CD14-positive monocyte (primary cell): ENCODE measurements at regions not wholly inside any gene's neighbourhood (a gene's known extent, or its start where the extent isn't known, plus 50 kb on each side); places are given as distances from the start of the nearest gene placed in this dataset.

Experiments used
- DNase-seq, 3 donors: peaks; one replicate each; pipeline ENCODE4 v3.0.0-alpha.2; 2011 to 2022
- H2AFZ ChIP-seq: 2 replicates; pipeline ENCODE4 v1.6.0; 2012; ENCODE audit warnings: mild to moderate bottlenecking, low read depth, low read length, inconsistent platforms; ENCODE audit not compliant: insufficient read depth, poor library complexity, severe bottlenecking
- H3K27ac ChIP-seq, 2 donors: 1 replicate in 1 of 2; 2 replicates in 1 of 2; pipeline ENCODE4 v1.5.1; 2012 to 2013; ENCODE audit warnings: low read length in 2 of 2, control low read depth in 1 of 2, inconsistent platforms in 1 of 2, low read depth in 1 of 2, mild to moderate bottlenecking in 1 of 2
- H3K27me3 ChIP-seq, 2 donors: one replicate each; pipeline versions ENCODE4 v1.6.0 to v1.6.1; 2011 to 2013; ENCODE audit warnings: low read length in 2 of 2; ENCODE audit not compliant: control insufficient read depth in 2 of 2, insufficient read depth in 2 of 2
- H3K36me3 ChIP-seq, 2 donors: replicated peaks in 1 of 2; 1 replicate in 1 of 2; 2 replicates in 1 of 2; pipeline versions ENCODE4 v1.5.1 to v1.6.1; 2012 to 2013; ENCODE audit warnings: low read length in 2 of 2, control low read depth in 1 of 2, inconsistent platforms in 1 of 2, mild to moderate bottlenecking in 1 of 2; ENCODE audit not compliant: insufficient read depth in 2 of 2, control insufficient read depth in 1 of 2
- H3K4me1 ChIP-seq, 2 donors: 1 replicate in 1 of 2; 2 replicates in 1 of 2; pipeline versions ENCODE4 v1.5.1 to v1.6.1; 2012 to 2013; ENCODE audit warnings: low read length in 2 of 2, control low read depth in 1 of 2, inconsistent platforms in 1 of 2, mild to moderate bottlenecking in 1 of 2, moderate library complexity in 1 of 2; ENCODE audit not compliant: insufficient read depth in 2 of 2, control insufficient read depth in 1 of 2
- H3K4me2 ChIP-seq: replicated peaks from 2 replicates; pipeline ENCODE3; 2012; ENCODE audit warnings: low read length, moderate library complexity, mild to moderate bottlenecking; ENCODE audit not compliant: poor library complexity, severe bottlenecking; ENCODE audit errors: extremely low read depth
- H3K4me3 ChIP-seq, 3 experiments: fragments of 200-600 bp in 1 of 3; sonication (generic) in 1 of 3; replicated peaks in 1 of 3; 1 replicate in 2 of 3; 2 replicates in 1 of 3; pipeline ENCODE4 v1.5.1; 2011 to 2013; ENCODE audit warnings: low read length in 3 of 3, mild to moderate bottlenecking in 3 of 3, control low read depth in 2 of 3, low read depth in 2 of 3, inconsistent platforms in 1 of 3, moderate library complexity in 1 of 3
- H3K79me2 ChIP-seq: 2 replicates; pipeline ENCODE4 v1.6.0; 2012; ENCODE audit warnings: mild to moderate bottlenecking, control low read depth, inconsistent platforms, low read length, moderate library complexity; ENCODE audit not compliant: insufficient read depth
- H3K9ac ChIP-seq: 2 replicates; pipeline ENCODE4 v1.6.0; 2017; ENCODE audit warnings: low read length, mild to moderate bottlenecking; ENCODE audit not compliant: insufficient read depth, poor library complexity, severe bottlenecking
- H3K9me3 ChIP-seq, 2 donors: replicated peaks in 1 of 2; 1 replicate in 1 of 2; 2 replicates in 1 of 2; pipeline versions ENCODE4 v1.5.1 to v1.6.1; 2012 to 2013; ENCODE audit warnings: low read length in 2 of 2, control low read depth in 1 of 2; ENCODE audit not compliant: control insufficient read depth in 1 of 2, insufficient read depth in 1 of 2
- H4K20me1 ChIP-seq: 2 replicates; pipeline ENCODE4 v1.6.0; 2012; ENCODE audit warnings: mild to moderate bottlenecking, low read length, control low read depth, moderate library complexity; ENCODE audit not compliant: insufficient read depth
- H3K27ac Mint-ChIP-seq, 7 donors: one replicate each; pipeline ENCODE4 v1.8.0; 2020; ENCODE audit warnings: mild to moderate bottlenecking in 7 of 7, mixed read lengths in 7 of 7, moderate library complexity in 6 of 7, inconsistent platforms in 2 of 7
- H3K27me3 Mint-ChIP-seq, 3 donors: one replicate each; pipeline ENCODE4 v1.8.0; 2021 to 2022; ENCODE audit warnings: low read depth in 3 of 3, mild to moderate bottlenecking in 3 of 3, mixed read lengths in 3 of 3, moderate library complexity in 3 of 3, inconsistent platforms in 1 of 3
- H3K36me3 Mint-ChIP-seq, 2 donors: one replicate each; pipeline ENCODE4 v1.8.0; 2020; ENCODE audit warnings: mixed read lengths in 2 of 2, inconsistent platforms in 1 of 2, mild to moderate bottlenecking in 1 of 2
- H3K4me1 Mint-ChIP-seq: one replicate; pipeline ENCODE4 v1.8.0; 2020; ENCODE audit warnings: mild to moderate bottlenecking, mixed read lengths
- H3K4me3 Mint-ChIP-seq, 2 donors: one replicate each; pipeline ENCODE4 v1.8.0; 2020; ENCODE audit warnings: mild to moderate bottlenecking in 2 of 2, mixed read lengths in 2 of 2, moderate library complexity in 1 of 2
- H3K9me3 Mint-ChIP-seq, 7 donors: one replicate each; pipeline ENCODE4 v1.8.0; 2020 to 2022; ENCODE audit warnings: mixed read lengths in 7 of 7, mild to moderate bottlenecking in 6 of 7, moderate library complexity in 6 of 7, inconsistent platforms in 2 of 7
- WGBS: methylation state at CpG from one replicate; pipeline ENCODE4 v1.1.5; 2013; ENCODE audit warnings: missing lambda C conversion rate; ENCODE audit not compliant: insufficient coverage; 5-methylcytosine and 5-hydroxymethylcytosine counted together
- intact Hi-C, 2 donors: fragments of 100-400 bp; cut with micrococcal nuclease; formaldehyde crosslinking; loops; one replicate each; pipeline versions ENCODE4 v1.15.0 to v1.15.1; 2023
- TF ChIP-seq, protein P1 (sequence below): fragments of 200-600 bp; IDR thresholded peaks from one replicate; pipeline ENCODE4 v1.8.0; 2022; ENCODE audit warnings: antibody characterized with exemption, mild to moderate bottlenecking

- Histone ChIP-seq H3K27me3 (no peaks in the 10 kb centered on the region), H3K4me2 (no peak overlapping the region), H3K79me2 (no peaks in the 10 kb centered on the region), H3K36me3 (no peaks in the 10 kb centered on the region), H3K9me3 (peaks cover 0 to 9% of the 10 kb centered on the region in 2 donors), H3K4me1 (no peaks in the 10 kb centered on the region), H3K27ac (no peak overlapping the region), H4K20me1 (no peaks in the 10 kb centered on the region), H2AFZ (no peak overlapping the region), H3K4me3 (no peak overlapping the region), H3K9ac (no peak overlapping the region)
- Mint-ChIP-seq H3K36me3 (no peaks in the 10 kb centered on the region), H3K27me3 (no peaks in the 10 kb centered on the region), H3K4me3 (no peak overlapping the region), H3K27ac (no peak overlapping the region), H3K9me3 (peaks cover 0 to 25% (median 17%) of the 10 kb centered on the region in 7 donors), H3K4me1 (no peaks in the 10 kb centered on the region)
- TF ChIP-seq, protein P1, sequence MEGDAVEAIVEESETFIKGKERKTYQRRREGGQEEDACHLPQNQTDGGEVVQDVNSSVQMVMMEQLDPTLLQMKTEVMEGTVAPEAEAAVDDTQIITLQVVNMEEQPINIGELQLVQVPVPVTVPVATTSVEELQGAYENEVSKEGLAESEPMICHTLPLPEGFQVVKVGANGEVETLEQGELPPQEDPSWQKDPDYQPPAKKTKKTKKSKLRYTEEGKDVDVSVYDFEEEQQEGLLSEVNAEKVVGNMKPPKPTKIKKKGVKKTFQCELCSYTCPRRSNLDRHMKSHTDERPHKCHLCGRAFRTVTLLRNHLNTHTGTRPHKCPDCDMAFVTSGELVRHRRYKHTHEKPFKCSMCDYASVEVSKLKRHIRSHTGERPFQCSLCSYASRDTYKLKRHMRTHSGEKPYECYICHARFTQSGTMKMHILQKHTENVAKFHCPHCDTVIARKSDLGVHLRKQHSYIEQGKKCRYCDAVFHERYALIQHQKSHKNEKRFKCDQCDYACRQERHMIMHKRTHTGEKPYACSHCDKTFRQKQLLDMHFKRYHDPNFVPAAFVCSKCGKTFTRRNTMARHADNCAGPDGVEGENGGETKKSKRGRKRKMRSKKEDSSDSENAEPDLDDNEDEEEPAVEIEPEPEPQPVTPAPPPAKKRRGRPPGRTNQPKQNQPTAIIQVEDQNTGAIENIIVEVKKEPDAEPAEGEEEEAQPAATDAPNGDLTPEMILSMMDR, result no peak
- DNase-seq, result no peak
- no CpG with 5 or more reads among the region's 2 CpGs for WGBS
- intact Hi-C loops, result no loop called here
Measured at GRCh38 chr14:42299692-42300091, 693.0 kb downstream of the LRFN5 start.

- Histone ChIP-seq H3K4me1 (peaks cover 0 to 5% of the 10 kb centered on the region in 2 donors), H4K20me1 (no peaks in the 10 kb centered on the region), H3K79me2 (no peaks in the 10 kb centered on the region), H3K9me3 (peaks cover 0 to 13% of the 10 kb centered on the region in 2 donors), H3K4me3 (no peak overlapping the region), H3K9ac (no peak overlapping the region), H3K4me2 (no peak overlapping the region), H3K27me3 (no peaks in the 10 kb centered on the region), H3K27ac (no peak overlapping the region), H2AFZ (no peak overlapping the region), H3K36me3 (no peaks in the 10 kb centered on the region)
- 33% methylated on average over 1 of the region's 1 CpG for WGBS
- peaks cover 2% of the 10 kb centered on the region for H3K4me1 Mint-ChIP-seq
- no peak overlapping the region for H3K4me3 Mint-ChIP-seq
- H3K9me3 Mint-ChIP-seq, result peaks cover 7 to 34% (median 23%) of the 10 kb centered on the region in 7 donors
- no peak for DNase-seq
- H3K27ac Mint-ChIP-seq, result no peak overlapping the region
- intact Hi-C loops, result no loop called here
- TF ChIP-seq, protein P1, result no peak
- H3K36me3 Mint-ChIP-seq, result no peaks in the 10 kb centered on the region
- peaks cover 0 to 2% (median 0%) of the 10 kb centered on the region in 3 donors for H3K27me3 Mint-ChIP-seq
Measured at GRCh38 chr14:42293180-42293579, 686.5 kb downstream of the LRFN5 start.
